ENCODE measurements at regions not wholly inside any gene's neighbourhood (a gene's known extent, or its start where the extent isn't known, plus 50 kb on each side); places are given as distances from the start of the nearest gene placed in this dataset.

GRCh38 chr2:221767106-221768012 lies 195.3 kb upstream of the EPHA4 start:
- no peaks in the 10 kb centered on the region for H3K9me3 Mint-ChIP-seq
- no peaks in the 10 kb centered on the region for H3K27me3 Mint-ChIP-seq (ENCODE audit: low read depth)

GRCh38 chr2:221762496-221762895 lies 190.4 kb upstream of the EPHA4 start:
- no peak for DNase-seq (ENCODE audit: low read depth, low spot score)
- Mint-ChIP-seq H3K9me3 (no peaks in the 10 kb centered on the region), H3K27me3 (ENCODE audit: low read depth) (no peaks in the 10 kb centered on the region), H3K27ac (ENCODE audit: unreplicated experiment) (no peak overlapping the region), H3K4me3 (no peak overlapping the region), H3K36me3 (ENCODE audit: low read depth) (no peaks in the 10 kb centered on the region), H3K4me1 (peaks cover 7% of the 10 kb centered on the region)
- TF ChIP-seq CTCF (conservative IDR thresholded peaks at IDR 0.05) = no peak

More at GRCh38 chr2:221767106-221768012, 195.3 kb upstream of the EPHA4 start:
- TF ChIP-seq CTCF (conservative IDR thresholded peaks at IDR 0.05) = no peak
- H3K36me3 Mint-ChIP-seq (ENCODE audit: low read depth) = no peaks in the 10 kb centered on the region
- peaks cover 19% of the 10 kb centered on the region for H3K4me1 Mint-ChIP-seq
- no peak overlapping the region for H3K27ac Mint-ChIP-seq (ENCODE audit: unreplicated experiment)
- no peak overlapping the region for H3K4me3 Mint-ChIP-seq
- DNase-seq (ENCODE audit: low read depth, low spot score) = no peak

GRCh38 chr2:221761260-221761659 lies 189.2 kb upstream of the EPHA4 start:
- Mint-ChIP-seq H3K9me3 (no peaks in the 10 kb centered on the region), H3K4me3 (no peak overlapping the region), H3K4me1 (no peaks in the 10 kb centered on the region), H3K36me3 (ENCODE audit: low read depth) (no peaks in the 10 kb centered on the region), H3K27me3 (ENCODE audit: low read depth) (no peaks in the 10 kb centered on the region), H3K27ac (ENCODE audit: unreplicated experiment) (no peak overlapping the region)
- TF ChIP-seq CTCF (conservative IDR thresholded peaks at IDR 0.05) = no peak
- no peak for DNase-seq (ENCODE audit: low read depth, low spot score)

GRCh38 chr2:221758076-221758475 lies 186.0 kb upstream of the EPHA4 start:
- no peak for DNase-seq (ENCODE audit: low read depth, low spot score)
- H3K4me3 Mint-ChIP-seq = no peak overlapping the region
- H3K9me3 Mint-ChIP-seq = no peaks in the 10 kb centered on the region
- no peak for TF ChIP-seq CTCF (conservative IDR thresholded peaks at IDR 0.05)
- H3K27me3 Mint-ChIP-seq (ENCODE audit: low read depth) = no peaks in the 10 kb centered on the region
- H3K36me3 Mint-ChIP-seq (ENCODE audit: low read depth) = no peaks in the 10 kb centered on the region
- no peak overlapping the region for H3K27ac Mint-ChIP-seq (ENCODE audit: unreplicated experiment)
- no peaks in the 10 kb centered on the region for H3K4me1 Mint-ChIP-seq

- DNase-seq (ENCODE audit: low read depth, low spot score) = no peak
- no peaks in the 10 kb centered on the region for H3K36me3 Mint-ChIP-seq (ENCODE audit: low read depth)
- H3K27me3 Mint-ChIP-seq (ENCODE audit: low read depth) = no peaks in the 10 kb centered on the region
- no peak for TF ChIP-seq CTCF (conservative IDR thresholded peaks at IDR 0.05)
- H3K9me3 Mint-ChIP-seq = peaks cover 3% of the 10 kb centered on the region
- H3K4me1 Mint-ChIP-seq = no peaks in the 10 kb centered on the region
- no peak overlapping the region for H3K27ac Mint-ChIP-seq (ENCODE audit: unreplicated experiment)
- H3K4me3 Mint-ChIP-seq = no peak overlapping the region
Observed at GRCh38 chr2:221753401-221753800, 181.3 kb upstream of the EPHA4 start.
